ENCODE measurements at regions not wholly inside any gene's neighbourhood (a gene's known extent, or its start where the extent isn't known, plus 50 kb on each side); places are given as distances from the start of the nearest gene placed in this dataset.

GRCh38 chr2:239462671-239463506, 62.1 kb upstream of the HDAC4 start (continued):
- TF ChIP-seq ZNF462 (CRISPR knock-in tag; IDR thresholded peaks at IDR 0.05): no peak
- no peak for TF ChIP-seq ZNF331 (CRISPR knock-in tag; IDR thresholded peaks at IDR 0.05; ENCODE audit: low read depth)
- no peak for TF ChIP-seq POLR2AphosphoS5 (IDR thresholded peaks at IDR 0.05; ENCODE audit: low read depth)
- no peak for TF ChIP-seq STAT1 (IDR thresholded peaks at IDR 0.05; ENCODE audit: unreplicated experiment)
- TF ChIP-seq CTCF (conservative IDR thresholded peaks at IDR 0.05; ENCODE audit: low read depth in 2 of 2): no peak
- no peak for TF ChIP-seq EZH2phosphoT487 (IDR thresholded peaks at IDR 0.05; ENCODE audit: unreplicated experiment)

- H3K4me3 Mint-ChIP-seq: no peak overlapping the region
- H3K79me2 ChIP-seq (replicated peaks; ENCODE audit: insufficient read depth): no peaks in the 10 kb centered on the region
- no peaks in the 10 kb centered on the region for H3F3A ChIP-seq (replicated peaks; ENCODE audit: low read depth)
- peaks cover 1% of the 10 kb centered on the region for H3K27me3 Mint-ChIP-seq (ENCODE audit: insufficient read depth, low read depth, poor library complexity)
- H3K27ac Mint-ChIP-seq: 0 out of 2 replicates have a peak overlapping the region, but pooled peaks have one; percentile 48
- no peaks in the 10 kb centered on the region for H3K9me3 Mint-ChIP-seq
- ATAC-seq: no peak
- H4K20me1 ChIP-seq (replicated peaks; ENCODE audit: insufficient read depth): no peaks in the 10 kb centered on the region
- no peaks in the 10 kb centered on the region for H3K9me2 ChIP-seq (ENCODE audit: insufficient read depth)
- no peaks in the 10 kb centered on the region for H3K27me3 ChIP-seq (ENCODE audit: insufficient read depth)
- no peak for DNase-seq (ENCODE audit: low spot score)
- no peak overlapping the region for H2AFZ ChIP-seq
- H3K36me3 ChIP-seq (ENCODE audit: insufficient read depth): no peaks in the 10 kb centered on the region
- H3K4me1 Mint-ChIP-seq: no peaks in the 10 kb centered on the region
- H3K4me3 ChIP-seq: no peak overlapping the region
- H3K27ac ChIP-seq (ENCODE audit: low read depth): no peak overlapping the region
- no peaks in the 10 kb centered on the region for H3K4me1 ChIP-seq (ENCODE audit: insufficient read depth)
- H3K4me2 ChIP-seq: no peak overlapping the region
- H3K36me3 Mint-ChIP-seq (ENCODE audit: low read depth): no peaks in the 10 kb centered on the region
- no peak for TF ChIP-seq STAT1 (IDR thresholded peaks at IDR 0.05; ENCODE audit: unreplicated experiment)
- TF ChIP-seq JUNB (IDR thresholded peaks at IDR 0.05; ENCODE audit: unreplicated experiment): no peak
- TF ChIP-seq REST (IDR thresholded peaks at IDR 0.05; ENCODE audit: unreplicated experiment): no peak
- no peak for TF ChIP-seq CTCF (conservative IDR thresholded peaks at IDR 0.05; ENCODE audit: low read depth in 2 of 2)
- TF ChIP-seq EZH2phosphoT487 (IDR thresholded peaks at IDR 0.05; ENCODE audit: unreplicated experiment): no peak
These were observed 61.3 kb upstream of the HDAC4 start for GRCh38 chr2:239462191-239462515.
